ENCODE measurements at regions not wholly inside any gene's neighbourhood (a gene's known extent, or its start where the extent isn't known, plus 50 kb on each side); places are given as distances from the start of the nearest gene placed in this dataset.

GRCh38 chr3:34218706-34219385 lies 420.4 kb downstream of the PDCD6IP start:
- Histone ChIP-seq H3K4me1 (ENCODE audit: insufficient read depth, low read length) (no peaks in the 10 kb centered on the region), H3K27ac (ENCODE audit: low read depth, low read length) (no peak overlapping the region), H3K36me3 (ENCODE audit: insufficient read depth, low read length) (no peaks in the 10 kb centered on the region), H3K4me3 (ENCODE audit: low read length) (no peak overlapping the region), H3K9ac (ENCODE audit: low read depth, low read length) (no peak overlapping the region), H3K9me3 (ENCODE audit: insufficient read depth, low read depth, low read length) (no peaks in the 10 kb centered on the region), H3K27me3 (ENCODE audit: insufficient read depth, low read length) (no peaks in the 10 kb centered on the region)
- 89% methylated on average over 4 of the region's 5 CpGs for WGBS

- Histone ChIP-seq H3K4me3 (ENCODE audit: low read length) (no peak overlapping the region), H3K36me3 (ENCODE audit: insufficient read depth, low read length) (no peaks in the 10 kb centered on the region), H3K27ac (ENCODE audit: low read depth, low read length) (no peak overlapping the region), H3K9me3 (ENCODE audit: insufficient read depth, low read depth, low read length) (no peaks in the 10 kb centered on the region), H3K27me3 (ENCODE audit: insufficient read depth, low read length) (no peaks in the 10 kb centered on the region), H3K9ac (ENCODE audit: low read depth, low read length) (no peak overlapping the region), H3K4me1 (ENCODE audit: insufficient read depth, low read length) (no peaks in the 10 kb centered on the region)
- 100% methylated on average over 1 of the region's 1 CpG for WGBS
Observed at GRCh38 chr3:34219556-34219955, 421.1 kb downstream of the PDCD6IP start.

- Histone ChIP-seq H3K36me3 (ENCODE audit: insufficient read depth, low read length) (no peaks in the 10 kb centered on the region), H3K9ac (ENCODE audit: low read depth, low read length) (no peak overlapping the region), H3K4me1 (ENCODE audit: insufficient read depth, low read length) (no peaks in the 10 kb centered on the region), H3K27me3 (ENCODE audit: insufficient read depth, low read length) (no peaks in the 10 kb centered on the region), H3K27ac (ENCODE audit: low read depth, low read length) (no peak overlapping the region), H3K9me3 (ENCODE audit: insufficient read depth, low read depth, low read length) (no peaks in the 10 kb centered on the region), H3K4me3 (ENCODE audit: low read length) (no peak overlapping the region)
- 100% methylated on average over 1 of the region's 3 CpGs for WGBS
Observed at GRCh38 chr3:34225821-34226366, 427.5 kb downstream of the PDCD6IP start.

GRCh38 chr3:34229876-34230275 lies 431.4 kb downstream of the PDCD6IP start:
- Histone ChIP-seq H3K27me3 (ENCODE audit: insufficient read depth, low read length) (no peaks in the 10 kb centered on the region), H3K4me1 (ENCODE audit: insufficient read depth, low read length) (no peaks in the 10 kb centered on the region), H3K27ac (ENCODE audit: low read depth, low read length) (no peak overlapping the region), H3K36me3 (ENCODE audit: insufficient read depth, low read length) (no peaks in the 10 kb centered on the region), H3K9ac (ENCODE audit: low read depth, low read length) (no peak overlapping the region), H3K9me3 (ENCODE audit: insufficient read depth, low read depth, low read length) (no peaks in the 10 kb centered on the region), H3K4me3 (ENCODE audit: low read length) (no peak overlapping the region)
- WGBS = 92% methylated on average over 5 of the region's 5 CpGs

GRCh38 chr3:34235096-34235495 lies 436.7 kb downstream of the PDCD6IP start:
- 86% methylated on average over 1 of the region's 2 CpGs for WGBS
- Histone ChIP-seq H3K4me1 (ENCODE audit: insufficient read depth, low read length) (no peaks in the 10 kb centered on the region), H3K27ac (ENCODE audit: low read depth, low read length) (no peak overlapping the region), H3K27me3 (ENCODE audit: insufficient read depth, low read length) (no peaks in the 10 kb centered on the region), H3K36me3 (ENCODE audit: insufficient read depth, low read length) (no peaks in the 10 kb centered on the region), H3K9me3 (ENCODE audit: insufficient read depth, low read depth, low read length) (no peaks in the 10 kb centered on the region), H3K4me3 (ENCODE audit: low read length) (no peak overlapping the region), H3K9ac (ENCODE audit: low read depth, low read length) (no peak overlapping the region)

GRCh38 chr3:34237946-34238345 lies 439.5 kb downstream of the PDCD6IP start:
- Histone ChIP-seq H3K4me1 (ENCODE audit: insufficient read depth, low read length) (no peaks in the 10 kb centered on the region), H3K36me3 (ENCODE audit: insufficient read depth, low read length) (no peaks in the 10 kb centered on the region), H3K27ac (ENCODE audit: low read depth, low read length) (no peak overlapping the region), H3K27me3 (ENCODE audit: insufficient read depth, low read length) (no peaks in the 10 kb centered on the region), H3K9ac (ENCODE audit: low read depth, low read length) (no peak overlapping the region), H3K4me3 (ENCODE audit: low read length) (no peak overlapping the region), H3K9me3 (ENCODE audit: insufficient read depth, low read depth, low read length) (no peaks in the 10 kb centered on the region)
- WGBS = no CpG with 5 or more reads among the region's 1 CpG

GRCh38 chr3:34238407-34238806 lies 440.0 kb downstream of the PDCD6IP start:
- H3K9ac ChIP-seq (ENCODE audit: low read depth, low read length) = no peak overlapping the region
- H3K9me3 ChIP-seq (ENCODE audit: insufficient read depth, low read depth, low read length) = no peaks in the 10 kb centered on the region
- H3K36me3 ChIP-seq (ENCODE audit: insufficient read depth, low read length) = no peaks in the 10 kb centered on the region
- no peak overlapping the region for H3K27ac ChIP-seq (ENCODE audit: low read depth, low read length)
- WGBS = no CpG with 5 or more reads among the region's 1 CpG
- H3K27me3 ChIP-seq (ENCODE audit: insufficient read depth, low read length) = no peaks in the 10 kb centered on the region
- no peaks in the 10 kb centered on the region for H3K4me1 ChIP-seq (ENCODE audit: insufficient read depth, low read length)
- no peak overlapping the region for H3K4me3 ChIP-seq (ENCODE audit: low read length)

GRCh38 chr3:34239287-34239686 lies 440.9 kb downstream of the PDCD6IP start:
- H3K4me3 ChIP-seq (ENCODE audit: low read length) = no peak overlapping the region
- no peaks in the 10 kb centered on the region for H3K9me3 ChIP-seq (ENCODE audit: insufficient read depth, low read depth, low read length)
- H3K27me3 ChIP-seq (ENCODE audit: insufficient read depth, low read length) = no peaks in the 10 kb centered on the region
- no peaks in the 10 kb centered on the region for H3K4me1 ChIP-seq (ENCODE audit: insufficient read depth, low read length)
- H3K27ac ChIP-seq (ENCODE audit: low read depth, low read length) = no peak overlapping the region
- H3K36me3 ChIP-seq (ENCODE audit: insufficient read depth, low read length) = no peaks in the 10 kb centered on the region
- WGBS = 98% methylated on average over 4 of the region's 4 CpGs
- no peak overlapping the region for H3K9ac ChIP-seq (ENCODE audit: low read depth, low read length)

- no peaks in the 10 kb centered on the region for H3K9me3 ChIP-seq (ENCODE audit: insufficient read depth, low read depth, low read length)
- H3K27me3 ChIP-seq (ENCODE audit: insufficient read depth, low read length) = no peaks in the 10 kb centered on the region
- H3K27ac ChIP-seq (ENCODE audit: low read depth, low read length) = no peak overlapping the region
- H3K36me3 ChIP-seq (ENCODE audit: insufficient read depth, low read length) = no peaks in the 10 kb centered on the region
- no peak overlapping the region for H3K9ac ChIP-seq (ENCODE audit: low read depth, low read length)
- no peaks in the 10 kb centered on the region for H3K4me1 ChIP-seq (ENCODE audit: insufficient read depth, low read length)
- no peak overlapping the region for H3K4me3 ChIP-seq (ENCODE audit: low read length)
Observed at GRCh38 chr3:34239875-34240274, 441.4 kb downstream of the PDCD6IP start.

- no peaks in the 10 kb centered on the region for H3K4me1 ChIP-seq (ENCODE audit: insufficient read depth, low read length)
- no peak overlapping the region for H3K4me3 ChIP-seq (ENCODE audit: low read length)
- H3K9me3 ChIP-seq (ENCODE audit: insufficient read depth, low read depth, low read length) = no peaks in the 10 kb centered on the region
- no peak overlapping the region for H3K27ac ChIP-seq (ENCODE audit: low read depth, low read length)
- no CpG with 5 or more reads among the region's 1 CpG for WGBS
- H3K9ac ChIP-seq (ENCODE audit: low read depth, low read length) = no peak overlapping the region
- no peaks in the 10 kb centered on the region for H3K27me3 ChIP-seq (ENCODE audit: insufficient read depth, low read length)
- H3K36me3 ChIP-seq (ENCODE audit: insufficient read depth, low read length) = no peaks in the 10 kb centered on the region
Observed at GRCh38 chr3:34247401-34247800, 449.0 kb downstream of the PDCD6IP start.

- Histone ChIP-seq H3K9me3 (ENCODE audit: insufficient read depth, low read depth, low read length) (no peaks in the 10 kb centered on the region), H3K9ac (ENCODE audit: low read depth, low read length) (no peak overlapping the region), H3K27ac (ENCODE audit: low read depth, low read length) (no peak overlapping the region), H3K36me3 (ENCODE audit: insufficient read depth, low read length) (no peaks in the 10 kb centered on the region), H3K27me3 (ENCODE audit: insufficient read depth, low read length) (no peaks in the 10 kb centered on the region), H3K4me1 (ENCODE audit: insufficient read depth, low read length) (no peaks in the 10 kb centered on the region), H3K4me3 (ENCODE audit: low read length) (no peak overlapping the region)
- WGBS = 89% methylated on average over 2 of the region's 2 CpGs
Observed at GRCh38 chr3:34248352-34248751, 449.9 kb downstream of the PDCD6IP start.

- no peaks in the 10 kb centered on the region for H3K36me3 ChIP-seq (ENCODE audit: insufficient read depth, low read length)
- peaks cover 39% of the 10 kb centered on the region for H3K4me1 ChIP-seq (ENCODE audit: insufficient read depth, low read length)
- no peak overlapping the region for H3K27ac ChIP-seq (ENCODE audit: low read depth, low read length)
- 60% methylated on average over 2 of the region's 2 CpGs for WGBS
- H3K9me3 ChIP-seq (ENCODE audit: insufficient read depth, low read depth, low read length) = no peaks in the 10 kb centered on the region
- no peak overlapping the region for H3K9ac ChIP-seq (ENCODE audit: low read depth, low read length)
- H3K27me3 ChIP-seq (ENCODE audit: insufficient read depth, low read length) = peaks cover 9% of the 10 kb centered on the region; the same call in 1 of the 2 replicates
- H3K4me3 ChIP-seq (ENCODE audit: low read length) = no peak overlapping the region
Observed at GRCh38 chr3:34254285-34254684, 455.9 kb downstream of the PDCD6IP start.

Data from HUES64 (cell line).